SIG-M5 treated with dmso at 0.1 percent for 504 hours (cell line): ENCODE measurements at regions not wholly inside any gene's neighbourhood (a gene's known extent, or its start where the extent isn't known, plus 50 kb on each side); places are given as distances from the start of the nearest gene placed in this dataset.

Experiments used
- DNase-seq: peaks from one replicate; lab custom pipeline; 2025; ENCODE audit not compliant: unreplicated experiment; lab: John Stamatoyannopoulos, UW

DNA sequence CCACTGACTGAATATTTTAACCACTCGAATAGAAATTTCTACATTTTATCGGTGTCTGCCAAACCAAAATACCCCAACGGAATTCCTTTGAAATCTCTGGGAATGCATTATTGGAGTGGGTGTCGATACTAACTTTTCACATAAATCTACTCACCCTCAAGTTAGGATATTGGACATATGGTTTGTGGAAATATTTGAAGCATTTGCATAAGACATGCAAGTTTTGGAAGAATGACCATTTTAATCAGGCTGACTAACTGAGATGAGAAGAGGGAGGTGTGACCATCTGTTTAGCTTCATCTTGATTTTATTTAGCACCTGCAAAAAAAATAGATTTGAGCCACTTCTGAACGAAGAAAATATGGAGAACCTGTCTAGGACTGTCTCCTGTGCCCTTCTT lies 61.2 kb downstream of the KLF6 start:
- no peak for DNase-seq

DNA sequence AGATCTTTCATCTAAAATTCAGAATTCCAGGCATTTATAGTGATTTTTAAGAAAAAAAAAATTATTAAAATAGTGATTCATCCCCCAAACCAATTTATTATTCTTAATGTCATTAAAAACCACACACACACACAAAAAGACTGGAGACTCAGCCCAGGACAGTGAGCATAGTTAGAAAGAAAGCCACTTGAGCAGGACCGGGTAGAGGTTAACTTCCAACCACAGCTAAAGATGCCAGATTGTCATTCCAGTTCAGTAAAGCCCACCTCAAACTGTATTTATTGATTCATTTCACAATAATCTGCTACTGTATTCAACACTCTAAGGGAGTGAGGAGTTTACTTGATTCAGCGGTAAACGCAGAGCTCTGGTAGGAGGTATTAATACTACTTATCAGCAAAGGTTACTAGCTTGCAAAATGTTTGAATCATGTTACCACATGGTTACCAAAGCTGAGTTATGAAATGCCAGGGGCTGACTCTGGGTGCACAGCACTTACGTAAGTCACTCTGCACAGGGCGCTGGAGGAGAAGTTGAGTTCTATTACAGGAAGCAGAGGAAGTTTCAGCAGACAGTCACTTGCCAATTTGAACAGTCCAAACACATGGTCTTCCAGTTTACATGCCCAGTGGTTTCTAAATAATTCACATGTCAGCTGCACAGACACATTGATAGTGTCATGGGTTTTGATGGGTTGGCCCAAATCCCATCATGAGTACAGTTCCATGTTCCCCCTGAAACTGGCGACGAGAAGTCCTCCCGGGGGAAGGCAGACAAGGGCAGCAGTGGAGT lies 64.6 kb downstream of the KLF6 start:
- DNase-seq = peak; percentile 94

DNA sequence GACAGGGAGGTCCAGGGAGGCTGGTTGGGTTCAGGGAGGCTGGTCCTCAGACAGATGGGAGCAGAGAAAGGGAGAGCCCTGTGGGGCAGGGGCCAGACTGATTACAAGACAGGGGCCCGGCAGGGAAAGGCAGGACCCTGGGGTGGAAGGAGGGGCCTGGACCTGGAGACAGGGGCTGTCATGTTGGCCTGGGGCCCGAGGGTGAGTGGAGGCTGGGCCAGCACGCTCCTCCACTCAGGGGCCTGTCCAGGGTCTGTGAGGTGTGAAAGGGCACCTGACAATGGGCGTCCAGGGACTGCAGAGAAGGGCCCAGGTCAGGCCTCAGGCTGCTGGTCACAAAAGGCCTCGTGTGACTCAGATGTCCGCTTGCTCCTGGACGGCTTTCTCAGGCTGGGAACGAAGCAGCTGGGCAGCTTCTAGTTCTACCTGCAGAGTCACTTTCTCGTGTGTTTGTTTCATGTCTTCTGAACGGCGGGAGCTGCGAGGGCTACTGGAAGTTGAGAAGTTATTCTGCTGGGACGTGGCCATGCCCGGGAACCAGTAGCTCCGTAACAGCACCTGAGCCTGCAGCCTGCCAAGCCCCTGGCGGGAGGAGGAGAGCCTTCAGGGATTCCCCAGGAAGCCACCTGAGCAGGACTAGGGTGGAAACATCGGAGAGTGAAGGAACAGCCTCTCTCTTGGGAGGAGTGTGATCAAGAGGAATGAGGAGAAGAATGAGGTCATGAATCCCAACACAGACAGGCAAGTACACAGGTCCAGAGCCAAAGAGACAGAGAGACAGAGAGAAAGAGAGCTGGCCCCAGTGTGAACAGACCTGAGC lies 65.8 kb downstream of the KLF6 start:
- DNase-seq = no peak

DNA sequence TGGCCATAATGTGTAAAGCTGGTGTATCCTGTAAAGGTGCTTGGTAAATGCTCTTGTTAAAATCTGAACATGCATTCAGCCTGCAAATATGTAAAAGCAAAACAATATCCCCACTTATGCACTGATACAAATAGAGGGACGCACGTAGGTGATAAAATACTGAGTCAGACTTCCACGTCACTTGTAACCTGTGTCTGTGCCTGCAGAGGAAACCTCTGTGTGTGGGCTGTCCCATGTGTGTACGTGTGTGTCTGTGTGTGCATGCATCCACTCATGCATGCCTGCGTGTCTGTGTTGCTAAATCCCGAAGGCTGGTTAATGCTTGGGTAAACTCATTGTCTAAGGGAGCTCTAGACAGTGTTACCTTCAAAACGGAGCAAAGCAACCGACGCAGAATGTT lies 68.9 kb downstream of the KLF6 start:
- DNase-seq = no peak

DNA sequence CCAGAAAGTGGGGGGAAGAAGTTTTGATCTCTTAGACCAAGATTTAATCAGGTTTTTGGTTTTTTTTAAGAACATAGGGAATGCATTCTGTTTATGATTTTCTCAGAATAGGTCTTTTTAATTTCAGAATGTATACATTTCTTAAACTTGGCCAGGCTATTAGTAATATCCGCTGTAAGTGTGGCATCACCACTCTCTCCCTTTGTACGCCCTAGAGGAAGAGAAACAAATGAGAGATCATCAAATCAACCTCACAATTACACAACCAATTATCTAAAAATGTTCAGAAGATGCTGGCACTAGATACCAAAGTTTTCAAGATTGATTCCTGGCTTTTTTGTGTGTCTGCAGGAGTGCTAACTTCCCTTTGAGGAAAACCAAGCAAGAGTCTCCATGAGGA lies 70.0 kb downstream of the KLF6 start:
- peak; percentile 44 for DNase-seq

DNA sequence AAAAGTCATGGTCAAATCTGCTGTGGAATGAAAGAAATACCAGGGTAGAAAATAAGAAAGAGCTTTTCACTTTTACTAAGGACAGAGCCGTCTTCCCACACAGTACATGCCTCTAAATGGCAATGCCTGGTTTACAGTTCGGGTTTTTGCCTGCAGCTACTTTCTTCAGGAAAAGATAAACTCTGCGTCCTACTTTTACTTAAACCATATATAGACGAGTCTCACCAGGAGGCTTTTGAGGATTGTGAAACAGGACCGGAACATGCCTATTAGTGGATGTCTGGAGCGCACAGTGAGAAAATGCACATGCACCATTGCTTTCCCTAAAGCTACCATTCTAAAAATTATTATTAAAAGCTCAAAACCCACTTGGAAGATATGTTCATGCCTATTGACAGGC lies 70.5 kb downstream of the KLF6 start:
- no peak for DNase-seq

DNA sequence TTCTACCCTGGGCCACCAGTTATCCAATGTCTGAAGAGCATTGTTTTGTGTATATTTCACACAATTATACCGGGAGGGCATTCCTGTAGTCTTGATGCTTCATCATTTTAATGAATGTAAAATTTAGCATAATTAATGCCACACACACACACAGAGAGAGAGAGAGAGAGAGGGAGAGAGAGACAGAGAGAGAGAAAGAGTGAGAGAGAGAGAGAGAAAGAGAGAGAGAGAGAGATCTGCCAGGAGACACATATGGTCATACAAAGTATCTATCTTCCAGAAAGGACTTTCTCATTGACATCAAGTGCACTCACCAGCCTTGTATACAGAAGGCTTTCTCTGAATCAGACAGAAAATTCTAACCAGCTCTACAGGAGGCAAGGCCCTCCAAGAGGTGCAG lies 72.3 kb downstream of the KLF6 start:
- DNase-seq = no peak

DNA sequence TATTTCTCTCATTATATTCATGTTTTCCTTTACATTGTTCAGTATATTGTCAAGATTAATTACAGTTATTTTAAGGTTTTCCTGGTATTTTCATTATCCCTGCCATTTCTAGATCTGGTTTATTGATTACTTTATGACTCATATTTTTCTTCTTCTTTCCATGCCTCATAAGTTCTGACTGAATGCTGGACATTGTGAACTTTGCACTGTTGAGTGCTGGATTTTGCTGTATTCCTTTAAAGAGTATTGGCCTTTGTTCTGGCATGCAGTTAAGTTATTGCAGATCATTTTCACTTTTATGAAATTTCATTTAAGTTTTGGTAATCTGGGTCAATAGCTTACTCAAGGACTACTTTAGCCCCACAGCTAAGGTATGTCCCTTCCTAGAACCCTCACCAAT lies 73.1 kb downstream of the KLF6 start:
- DNase-seq = no peak

DNA sequence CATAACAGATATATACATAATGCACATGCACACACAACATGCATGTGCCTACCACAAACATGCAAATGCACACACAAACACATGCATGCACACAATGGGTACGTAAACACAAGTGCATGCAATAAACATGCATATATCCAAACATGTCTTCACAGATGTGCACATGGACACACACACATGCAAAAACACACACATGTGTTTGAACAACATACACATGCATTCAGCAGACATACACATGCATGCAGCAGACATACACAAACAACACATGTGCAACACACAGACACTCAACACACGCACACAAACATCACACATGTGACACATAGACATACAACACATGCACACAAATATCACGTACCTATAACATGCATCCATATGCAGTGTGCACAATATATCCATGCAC lies 74.2 kb downstream of the KLF6 start:
- no peak for DNase-seq

DNA sequence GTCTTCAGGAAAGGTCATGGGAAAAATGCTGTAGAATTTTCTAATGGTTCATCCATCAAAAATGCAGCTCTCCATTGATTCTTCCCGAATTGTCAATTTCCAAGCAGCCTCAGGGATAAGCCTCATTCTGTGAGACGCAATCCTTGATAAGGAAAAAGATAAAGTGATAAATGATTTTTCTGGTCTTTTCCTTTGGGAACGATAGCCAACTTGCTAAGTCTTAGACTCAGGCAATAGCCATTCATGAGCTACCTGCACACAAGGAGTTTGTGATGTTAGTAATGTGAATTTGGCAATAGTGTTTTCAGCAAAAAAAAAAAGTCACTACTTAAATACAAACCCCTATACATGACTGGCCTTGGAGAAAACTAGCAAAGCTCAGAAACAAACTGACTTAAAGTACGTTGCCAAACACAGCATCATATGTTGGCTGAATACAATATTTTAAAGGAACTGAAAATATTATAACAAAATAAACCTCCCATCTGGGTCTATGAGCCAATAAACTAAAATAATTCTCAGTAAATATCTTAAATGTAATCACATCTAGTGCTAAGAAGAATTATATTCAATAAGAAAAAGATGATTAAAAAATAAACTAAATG lies 75.5 kb downstream of the KLF6 start:
- no peak for DNase-seq

DNA sequence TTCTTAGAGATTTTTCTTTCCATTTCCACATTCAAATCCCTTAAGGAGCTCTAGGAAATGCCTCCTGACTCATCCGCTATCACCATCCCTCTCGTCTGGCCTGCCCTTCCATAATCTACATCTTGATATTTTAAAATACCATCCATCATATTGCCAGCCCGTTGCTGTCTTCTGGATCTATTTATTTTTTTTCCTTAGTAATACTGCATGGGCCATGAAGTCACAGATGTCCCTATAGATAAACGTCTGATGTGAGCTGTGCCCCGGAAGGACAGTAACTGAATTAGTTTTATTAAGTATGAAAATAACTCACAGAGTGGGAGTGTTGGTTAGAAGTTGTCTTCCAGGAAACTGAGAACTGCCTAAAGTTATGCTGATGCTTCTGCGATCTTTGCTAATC lies 76.2 kb downstream of the KLF6 start:
- no peak for DNase-seq

DNA sequence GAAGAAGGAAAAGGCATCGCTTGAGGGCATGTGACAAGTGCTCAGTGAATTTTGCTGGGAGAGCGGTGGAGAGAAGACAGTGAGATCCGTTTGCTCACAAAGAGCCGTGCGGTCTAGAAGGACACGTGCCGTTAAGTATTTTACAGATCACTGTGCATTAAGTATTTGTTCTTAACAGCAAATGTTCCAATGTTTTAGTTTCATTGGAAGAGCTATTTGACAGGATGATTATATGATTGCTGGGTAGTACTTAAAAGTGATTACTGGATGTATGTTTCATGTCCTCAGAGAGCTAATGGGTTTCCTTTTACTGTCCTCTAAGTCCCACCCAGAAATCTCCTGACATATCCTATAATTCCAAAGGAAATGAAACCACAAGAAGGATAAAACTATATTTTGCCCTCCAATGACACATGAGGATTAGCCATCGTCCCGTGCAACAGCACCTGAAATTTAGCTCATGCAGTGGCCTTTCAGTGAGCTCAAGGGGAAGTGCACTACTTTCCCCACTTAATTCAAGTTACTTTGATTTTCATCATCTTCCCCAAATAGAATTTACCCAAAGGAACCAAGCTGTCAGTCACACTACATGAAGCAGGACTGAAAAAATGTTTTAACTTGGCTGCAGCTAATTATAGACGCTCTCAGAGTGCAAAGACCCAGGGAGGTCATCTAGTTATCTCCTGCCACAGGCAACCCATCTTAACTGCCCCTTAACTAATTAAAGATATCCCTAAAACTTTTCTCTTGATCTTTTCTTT lies 80.3 kb downstream of the KLF6 start:
- DNase-seq = no peak

DNA sequence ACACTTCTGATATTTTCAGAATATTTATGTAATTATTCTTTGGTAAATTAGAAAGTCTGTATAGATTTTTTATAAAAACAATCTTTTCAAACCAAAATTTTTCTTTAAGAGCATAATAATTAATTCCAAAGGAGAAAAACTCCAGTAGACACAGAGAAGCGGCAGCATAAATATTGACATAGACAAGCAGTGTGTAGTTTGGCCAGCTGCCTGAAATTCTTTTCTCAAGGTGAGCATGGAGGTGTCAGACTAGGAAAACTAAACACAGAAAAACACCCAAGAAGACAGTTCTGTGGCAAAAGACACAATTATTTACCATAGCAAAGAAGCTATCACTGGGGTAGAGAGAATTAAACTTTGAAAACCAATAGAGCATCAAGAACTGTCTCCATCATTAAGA lies 82.4 kb downstream of the KLF6 start:
- DNase-seq = no peak

DNA sequence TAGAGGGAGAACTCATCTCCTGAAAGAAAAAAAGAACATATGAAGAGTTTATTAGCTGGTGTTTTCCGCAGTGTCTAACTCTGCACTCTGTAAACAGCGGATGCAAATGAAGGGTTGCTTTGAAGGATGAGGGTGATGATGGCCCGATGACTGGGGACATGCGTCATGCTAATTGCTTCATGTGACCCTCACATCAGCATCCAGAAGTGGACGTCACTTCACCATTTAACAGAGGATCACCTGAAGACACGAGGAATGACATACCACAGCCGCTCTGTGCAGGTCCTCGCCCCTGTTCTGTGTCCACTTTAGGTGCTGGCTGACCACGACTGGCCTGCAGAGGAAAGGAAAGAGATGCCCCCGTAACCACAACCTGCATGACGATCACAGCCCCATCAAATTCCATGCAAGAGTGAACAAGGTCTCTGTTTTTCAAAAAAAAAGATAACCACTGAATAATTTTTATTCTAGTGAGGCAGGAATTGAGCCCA lies 82.9 kb downstream of the KLF6 start:
- no peak for DNase-seq

DNA sequence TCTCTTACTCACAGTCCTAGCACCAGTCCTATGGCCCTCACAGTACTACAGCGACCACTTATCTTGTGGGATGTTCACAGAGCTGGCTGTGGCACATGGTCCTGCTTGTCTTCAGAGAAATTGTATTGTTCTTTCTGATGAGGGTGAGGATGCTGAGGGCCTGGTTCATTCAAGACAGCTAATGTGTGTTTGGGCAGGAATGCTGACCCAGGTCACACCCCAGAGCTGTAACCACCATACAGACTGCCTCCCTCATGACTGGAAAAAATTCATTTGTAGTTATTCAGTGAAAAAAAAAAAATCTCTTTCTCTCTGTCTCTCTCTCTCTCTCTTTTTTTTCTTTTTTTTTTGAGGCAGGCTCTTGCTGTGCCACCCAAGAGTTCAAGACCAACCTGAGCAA lies 83.5 kb downstream of the KLF6 start:
- DNase-seq = no peak

DNA sequence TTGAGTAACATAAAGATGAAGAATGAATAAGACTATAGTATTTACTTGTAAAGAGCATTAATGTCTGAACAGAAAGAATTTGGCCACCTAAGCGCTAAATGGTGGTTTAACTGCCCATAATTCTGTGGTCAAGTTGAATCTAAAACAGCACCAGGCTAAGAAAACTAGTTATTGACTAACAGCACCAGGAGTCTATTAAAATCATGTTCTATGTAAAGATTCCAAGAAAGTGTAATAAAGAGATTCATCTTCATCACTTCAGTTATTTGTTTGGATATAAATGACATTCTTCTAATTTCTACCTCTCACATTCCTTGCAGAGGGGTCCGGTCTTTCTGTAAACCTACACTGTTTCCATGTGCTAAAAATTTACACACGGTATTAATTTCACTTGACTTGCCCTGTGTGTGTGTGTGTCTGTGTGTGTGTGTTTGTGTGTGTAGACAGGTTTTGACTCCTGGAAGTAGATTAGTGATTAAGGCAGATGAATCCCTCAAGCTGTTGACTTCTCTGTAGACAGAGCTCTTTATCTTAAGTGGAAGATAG lies 84.4 kb downstream of the KLF6 start:
- no peak for DNase-seq

DNA sequence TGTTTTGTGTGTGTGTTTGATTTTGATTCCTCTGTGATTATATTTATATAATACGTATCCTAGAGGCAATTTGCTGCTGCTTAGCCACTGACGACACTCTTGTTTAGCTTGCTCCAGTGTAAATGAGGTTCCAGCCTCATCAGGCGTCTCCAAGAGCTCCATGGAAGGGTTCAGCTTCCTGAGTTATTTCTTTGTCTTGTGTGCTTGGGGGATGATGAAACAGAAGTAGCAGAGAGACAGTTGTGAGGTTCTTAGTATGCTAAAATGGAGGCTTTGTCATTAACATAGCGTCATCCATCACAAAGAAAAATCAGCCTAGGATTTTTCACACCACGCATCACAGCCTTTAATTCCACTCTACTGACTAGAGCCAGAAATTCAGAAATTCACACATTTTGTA lies 85.1 kb downstream of the KLF6 start:
- no peak for DNase-seq

DNA sequence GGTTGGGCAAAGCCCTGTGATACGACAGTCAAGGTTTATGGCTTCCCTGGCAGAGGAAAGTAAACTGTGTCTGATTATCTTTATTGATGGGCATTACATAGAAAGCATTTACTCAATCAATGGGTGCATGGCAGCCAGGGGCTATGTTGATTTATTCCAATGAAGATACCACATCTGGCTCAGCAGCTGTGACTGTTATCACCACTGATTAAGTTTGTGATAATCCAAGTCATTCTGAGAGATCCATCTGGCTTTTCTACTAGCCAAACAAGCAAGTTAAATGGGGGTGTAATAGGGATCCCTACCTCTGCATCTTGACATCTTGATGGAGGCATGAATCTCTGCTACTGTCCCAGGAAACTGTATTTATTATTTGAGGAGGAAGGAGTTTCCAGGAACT lies 86.7 kb downstream of the KLF6 start:
- DNase-seq = no peak

DNA sequence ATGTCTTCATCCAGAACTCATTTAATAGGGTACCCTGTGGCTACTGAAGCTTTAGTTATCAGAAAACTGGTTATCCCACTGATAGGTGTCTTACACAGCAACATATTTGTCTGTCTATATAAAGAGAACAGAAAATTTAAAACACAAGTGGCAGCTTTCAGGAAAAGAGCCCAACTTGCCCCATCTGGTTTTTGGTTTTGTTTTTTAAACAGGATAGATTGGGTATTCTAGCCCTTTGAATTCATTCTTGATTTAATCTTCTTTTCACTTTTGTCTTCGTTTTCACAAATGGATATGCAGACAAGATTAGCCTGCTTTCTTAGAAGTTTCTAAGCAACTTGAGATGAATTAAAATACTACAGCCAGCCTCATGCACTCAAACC lies 91.3 kb downstream of the KLF6 start:
- no peak for DNase-seq

DNA sequence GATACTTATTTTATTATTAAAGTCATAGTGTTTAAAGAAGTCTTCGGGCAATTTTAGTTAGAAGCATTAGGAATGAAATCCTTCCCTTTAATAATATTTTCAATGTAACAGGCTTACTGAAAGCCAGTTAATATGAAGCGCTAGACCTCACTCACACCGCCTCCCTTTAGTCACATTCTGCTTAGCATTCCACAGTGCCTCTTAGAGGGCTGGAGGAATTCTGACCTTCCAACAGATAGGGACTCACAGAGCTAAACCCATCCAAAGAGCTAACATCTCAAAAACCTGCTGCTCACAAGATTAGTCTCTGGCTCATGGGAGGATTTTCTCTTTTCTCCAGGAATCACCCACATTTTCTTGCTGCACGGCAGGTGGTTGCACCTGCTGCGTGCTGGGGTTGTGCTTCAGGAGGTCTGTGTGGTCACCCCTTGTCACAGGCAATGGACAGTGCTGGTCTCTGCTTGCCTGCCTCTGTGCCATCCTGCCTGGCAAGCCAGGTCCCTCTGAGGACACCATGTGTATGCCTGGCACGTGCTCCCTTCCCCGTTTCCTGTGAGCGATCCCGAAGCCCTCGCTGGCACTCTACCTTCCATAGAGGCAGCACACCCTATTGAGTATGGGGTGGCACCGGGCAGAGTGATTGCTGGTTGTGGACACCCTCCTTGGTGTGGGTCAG lies 91.8 kb downstream of the KLF6 start:
- DNase-seq = no peak
